HG03196 (cell line): ENCODE measurements at regions not wholly inside any gene's neighbourhood (a gene's known extent, or its start where the extent isn't known, plus 50 kb on each side); places are given as distances from the start of the nearest gene placed in this dataset.

Experiments used
- ATAC-seq: cut with Tn5 transposase; IDR thresholded peaks from one replicate; pipeline ENCODE4 v1.9.1; 2021; ENCODE audit not compliant: unreplicated experiment

DNA sequence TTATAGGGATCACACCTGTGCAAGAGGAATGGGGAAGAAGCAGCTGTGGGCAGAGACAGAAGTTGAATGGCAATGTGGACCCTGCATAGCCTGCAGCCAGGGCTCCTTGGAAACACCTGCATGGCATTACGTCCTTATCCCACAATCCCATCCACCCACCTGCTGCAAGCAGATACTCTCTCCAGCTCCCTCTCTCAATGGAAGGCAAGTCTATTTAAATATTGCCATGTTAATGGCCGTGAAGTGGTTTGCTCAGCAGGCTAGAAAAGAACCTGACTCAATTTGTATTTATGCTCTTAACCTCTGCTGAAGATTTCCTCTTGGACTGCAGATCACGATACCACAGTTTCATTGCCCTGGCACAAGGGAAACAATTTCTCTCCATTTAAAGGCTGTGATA lies 417.0 kb downstream of the TYW1 start:
- no peak for ATAC-seq

DNA sequence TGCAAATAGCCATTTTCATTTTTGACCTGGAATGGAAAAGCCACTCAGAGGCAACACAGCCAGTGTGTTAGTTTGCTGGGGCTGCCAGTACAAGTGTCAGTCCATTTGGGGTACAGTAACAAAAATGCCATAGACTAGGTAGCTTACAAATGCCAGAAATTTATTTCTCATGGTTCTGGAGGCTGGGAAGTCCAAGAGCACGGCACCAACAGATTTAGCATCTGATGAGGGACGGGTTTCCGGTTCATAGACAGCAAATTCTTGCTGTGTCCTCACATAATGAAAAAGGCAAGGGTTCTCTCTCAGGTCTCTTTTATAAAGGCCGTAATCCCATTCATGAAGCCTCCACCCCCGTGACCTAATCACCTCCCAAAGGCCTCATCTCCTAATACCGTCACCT lies 418.2 kb downstream of the TYW1 start:
- ATAC-seq: no peak

DNA sequence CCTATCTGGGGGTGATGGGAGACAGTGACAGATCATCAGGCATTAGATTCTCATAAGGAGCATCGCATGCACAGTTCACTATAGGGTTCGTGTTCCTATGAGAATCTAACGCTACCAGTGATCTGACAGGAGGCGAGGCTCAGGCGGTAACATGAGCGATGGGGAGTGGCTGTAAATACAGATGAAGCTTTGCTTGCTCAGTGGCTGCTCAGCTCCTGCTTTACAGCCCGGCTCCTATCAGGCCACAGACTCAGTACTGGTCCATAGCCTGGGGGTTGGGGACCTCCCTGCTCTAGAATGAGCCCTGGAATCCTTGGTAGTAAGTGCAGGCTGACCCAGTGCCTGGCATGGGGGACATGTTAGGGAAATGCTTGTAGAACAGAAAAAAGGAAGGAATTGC lies 426.0 kb downstream of the TYW1 start:
- no peak for ATAC-seq

DNA sequence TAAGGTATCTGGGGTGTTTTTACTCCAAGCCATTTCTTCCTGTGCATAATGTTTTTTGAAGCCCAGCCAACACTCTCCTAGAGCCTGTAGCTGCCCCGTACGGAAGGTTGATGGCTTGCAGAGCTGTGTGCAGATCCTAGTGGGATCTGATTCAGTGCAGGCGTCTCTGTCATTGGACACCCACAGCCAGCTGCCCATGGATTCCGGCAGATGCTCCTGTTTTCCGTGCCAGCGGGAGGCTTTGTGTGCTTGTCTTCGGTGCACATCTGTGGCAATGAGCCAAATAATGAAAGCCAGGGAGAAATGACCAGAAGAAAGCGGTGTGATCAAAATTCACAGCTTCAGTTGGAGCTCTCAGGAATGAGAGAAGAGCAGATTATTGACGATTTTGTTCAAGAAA lies 426.4 kb downstream of the TYW1 start:
- ATAC-seq: no peak

DNA sequence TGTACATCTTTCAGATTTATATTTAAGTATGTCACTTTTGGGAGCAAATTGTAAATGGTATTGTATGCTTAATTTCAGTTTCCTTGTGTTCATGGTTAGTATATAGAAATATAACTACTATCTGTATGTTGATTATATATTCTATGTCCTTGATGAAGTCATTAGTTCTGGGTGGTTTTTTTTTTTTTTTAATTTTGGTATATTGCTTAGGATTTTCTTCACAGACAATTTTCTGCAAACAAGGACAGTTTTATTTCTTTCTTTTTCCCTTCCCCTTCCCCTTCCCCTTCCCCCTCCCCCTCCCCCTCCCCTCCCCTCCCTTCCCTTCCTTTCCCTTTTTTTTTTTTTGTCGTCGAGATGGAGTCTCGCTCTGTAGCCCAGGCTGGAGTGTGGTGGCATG lies 430.0 kb downstream of the TYW1 start:
- no peak for ATAC-seq

DNA sequence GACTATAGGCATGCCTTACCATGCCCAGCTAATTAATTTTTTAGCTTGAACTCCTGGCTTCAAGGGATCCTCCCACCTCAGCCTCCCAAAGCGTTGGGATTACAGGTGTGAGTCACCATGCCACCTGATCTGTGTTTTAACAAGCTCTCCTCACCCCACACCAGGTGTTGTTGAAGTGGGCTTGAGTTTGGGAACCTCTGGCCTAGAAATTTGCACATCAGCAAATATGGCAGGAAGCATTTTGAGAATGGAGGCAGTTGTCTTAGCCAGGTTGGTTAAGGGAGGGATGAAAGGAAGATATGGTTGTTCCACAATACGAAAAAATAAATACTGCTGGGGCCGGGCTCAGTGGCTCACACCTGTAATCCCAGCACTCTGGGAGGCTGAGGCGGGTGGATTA lies 433.1 kb downstream of the TYW1 start:
- no peak for ATAC-seq

DNA sequence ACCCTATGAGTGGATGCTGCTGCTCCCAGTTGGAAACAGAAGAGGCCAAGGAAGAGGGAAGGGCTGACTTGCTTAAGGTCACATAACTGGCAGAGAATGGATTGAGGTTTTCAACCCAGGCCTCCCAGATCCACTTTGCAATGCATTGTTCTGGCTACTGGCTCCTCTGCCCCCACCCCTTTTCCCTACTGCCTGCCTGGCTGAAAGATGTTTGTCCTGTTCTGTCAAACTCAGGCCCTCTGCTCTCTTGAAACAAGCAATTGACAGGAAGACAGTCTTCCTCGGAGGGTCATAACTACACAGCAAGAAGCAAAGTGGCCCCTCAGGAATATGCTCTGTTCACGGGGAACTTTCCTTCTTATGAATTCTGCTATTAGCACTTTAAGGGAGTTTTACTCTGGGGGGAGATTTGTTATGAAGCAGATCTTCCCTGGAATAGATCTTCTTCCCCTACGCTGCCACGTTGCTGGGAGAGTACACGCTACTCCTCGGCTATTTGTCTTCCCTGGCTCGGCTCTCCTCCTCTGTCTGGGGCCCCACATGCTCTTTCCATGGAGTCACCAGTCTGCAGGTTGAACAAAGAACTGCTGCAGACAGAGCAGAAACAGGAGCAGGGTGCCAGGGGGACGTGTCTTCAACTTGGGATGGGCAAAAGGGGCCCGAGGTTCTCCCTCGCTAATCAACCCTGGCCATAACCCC lies 436.1 kb downstream of the TYW1 start:
- no peak for ATAC-seq

DNA sequence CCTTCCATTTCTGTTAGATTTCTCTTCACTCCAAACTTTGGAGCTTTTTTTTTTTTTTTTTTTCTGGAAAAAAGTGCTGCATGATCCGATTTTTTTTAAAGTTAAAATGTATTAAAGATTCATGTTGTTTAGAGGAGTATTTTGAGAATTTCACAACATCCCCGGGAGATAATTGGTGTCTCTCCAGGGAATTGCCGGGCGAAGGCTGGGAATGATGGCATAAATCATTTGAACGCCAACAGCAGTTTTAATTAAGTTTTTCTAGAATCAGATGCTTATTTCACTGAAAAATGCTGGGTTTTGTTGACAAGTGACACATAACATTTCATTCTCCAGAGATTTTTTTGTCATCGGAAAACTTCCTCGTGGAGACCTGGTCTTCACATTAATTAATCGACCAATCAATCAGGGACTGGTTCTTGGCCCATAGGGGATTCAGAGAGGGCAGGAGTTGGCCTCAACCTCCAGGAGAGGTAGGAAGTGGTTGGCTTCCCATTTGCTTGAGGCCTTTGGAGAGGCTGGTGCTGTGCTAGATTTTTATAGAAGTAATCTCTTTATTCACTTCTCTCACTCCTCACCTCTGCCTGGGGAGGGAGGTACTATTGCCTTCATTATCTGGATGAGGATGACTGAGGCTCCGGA lies 439.4 kb downstream of the TYW1 start:
- no peak for ATAC-seq

DNA sequence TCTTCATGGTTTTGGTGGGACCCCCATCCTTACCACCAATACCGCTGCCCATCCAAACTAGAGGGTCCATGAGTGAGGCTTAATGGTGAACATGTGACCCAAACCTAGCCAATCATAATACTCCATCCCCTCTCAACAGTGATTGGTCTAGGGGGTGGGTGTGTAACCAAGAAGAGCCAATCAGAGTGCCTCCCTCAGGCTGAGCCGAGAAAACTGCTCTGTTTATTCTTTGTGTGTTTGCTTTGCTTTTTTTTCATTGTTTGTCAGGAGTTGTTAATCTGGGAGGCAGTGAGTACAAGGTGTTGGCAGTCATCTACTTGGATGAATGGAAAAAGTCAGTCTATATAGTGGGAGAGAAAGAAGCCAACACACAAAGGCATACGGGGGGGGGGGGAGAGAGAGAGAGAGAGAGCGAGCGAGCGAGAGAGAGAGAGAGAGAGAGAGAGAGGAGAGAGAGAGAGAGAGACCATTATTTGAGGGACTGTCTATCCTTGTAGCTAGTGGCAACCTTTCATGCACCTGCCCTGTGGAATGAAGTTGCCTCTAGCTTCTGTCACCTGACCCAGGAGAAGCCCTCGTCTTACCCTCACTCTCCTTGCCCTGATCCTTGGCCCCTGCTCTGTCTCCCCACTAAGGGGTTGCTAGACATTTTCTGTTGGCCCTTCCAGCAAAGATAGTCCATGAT lies 441.7 kb downstream of the TYW1 start:
- ATAC-seq: no peak

DNA sequence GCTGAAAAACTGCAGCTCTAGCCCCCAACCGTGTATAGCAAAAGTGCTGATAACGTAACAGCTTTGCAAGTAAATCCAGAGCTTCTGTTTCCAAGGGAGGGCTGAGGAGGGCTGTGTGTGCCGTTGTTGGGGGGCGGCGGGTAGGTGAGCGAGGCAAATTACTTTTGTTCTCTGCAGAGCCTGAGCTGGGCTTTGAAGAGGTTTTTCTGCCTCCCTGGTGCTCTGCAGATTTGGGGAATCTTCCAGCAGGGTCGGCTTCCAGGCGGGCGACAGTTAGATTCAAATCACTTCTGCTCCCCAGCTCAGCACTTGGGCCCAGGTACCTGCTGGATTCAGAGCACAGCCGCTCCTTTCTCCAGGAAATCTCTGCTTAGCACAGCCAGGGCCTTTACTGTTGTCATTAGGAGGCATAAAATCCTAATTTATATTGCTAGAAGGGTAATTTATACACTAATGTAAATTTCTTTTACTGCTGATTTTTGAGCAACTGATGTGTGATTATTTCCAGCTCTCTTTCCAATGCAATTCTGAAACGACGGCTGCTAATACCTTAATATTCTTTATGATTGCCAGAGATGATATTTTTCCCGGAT lies 442.4 kb downstream of the TYW1 start:
- ATAC-seq: no peak

DNA sequence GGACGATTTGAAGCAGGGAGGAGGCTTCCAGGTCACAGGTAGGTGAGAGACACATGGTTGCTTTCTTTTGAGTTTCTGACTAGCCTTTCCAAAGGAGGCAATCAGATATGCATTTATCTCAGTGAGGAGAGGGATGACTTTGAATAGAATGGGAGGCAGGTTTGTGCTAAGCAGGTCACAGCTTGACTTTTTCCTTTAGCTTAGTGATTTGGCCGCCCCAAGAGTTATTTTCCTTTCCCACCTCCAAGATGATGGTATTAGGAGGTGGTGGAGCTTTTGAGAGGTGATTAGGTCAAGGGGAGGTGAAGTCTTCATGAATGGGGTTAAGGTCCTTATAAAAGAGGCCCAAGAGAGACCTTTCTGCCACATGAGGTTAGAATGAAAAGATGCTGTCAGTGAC lies 443.7 kb downstream of the TYW1 start:
- no peak for ATAC-seq

DNA sequence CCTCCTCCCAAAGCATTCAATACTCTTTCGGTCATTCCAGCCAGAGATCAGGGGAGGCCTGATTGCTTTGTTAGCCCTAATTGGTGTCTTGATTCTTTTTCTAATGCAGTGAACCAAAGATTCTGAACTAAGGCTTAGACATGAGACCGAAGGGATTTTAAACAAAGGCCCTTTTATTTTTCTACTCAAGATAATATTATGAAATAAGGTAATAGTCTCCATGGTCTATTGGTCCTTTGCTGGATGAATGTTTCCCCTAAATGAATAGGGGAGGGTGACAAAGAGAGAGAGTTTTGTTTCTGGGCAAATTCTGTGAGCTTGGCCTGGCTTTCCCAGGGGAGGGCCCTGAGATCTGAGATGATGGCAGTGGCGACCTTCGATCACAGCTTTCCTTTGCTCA lies 449.1 kb downstream of the TYW1 start:
- no peak for ATAC-seq

DNA sequence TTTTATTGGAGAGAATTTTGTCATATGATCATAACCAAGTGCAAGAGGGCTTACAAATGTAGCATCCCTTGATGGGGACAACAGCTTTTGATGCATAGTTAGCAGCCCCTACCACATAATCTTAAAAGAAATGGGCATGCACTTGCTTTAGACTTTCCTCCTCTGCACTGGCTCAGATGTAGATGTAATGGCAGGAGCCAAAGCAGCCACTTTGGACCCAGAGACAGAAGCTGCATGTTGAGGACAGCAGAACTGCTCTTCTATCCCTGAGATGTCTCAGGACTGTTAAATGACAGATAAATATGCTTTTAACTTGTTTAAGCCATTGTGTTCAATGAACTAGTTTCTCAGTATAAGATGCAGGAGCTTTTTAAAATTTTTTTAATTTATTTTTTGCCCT lies 450.7 kb downstream of the TYW1 start:
- no peak for ATAC-seq

DNA sequence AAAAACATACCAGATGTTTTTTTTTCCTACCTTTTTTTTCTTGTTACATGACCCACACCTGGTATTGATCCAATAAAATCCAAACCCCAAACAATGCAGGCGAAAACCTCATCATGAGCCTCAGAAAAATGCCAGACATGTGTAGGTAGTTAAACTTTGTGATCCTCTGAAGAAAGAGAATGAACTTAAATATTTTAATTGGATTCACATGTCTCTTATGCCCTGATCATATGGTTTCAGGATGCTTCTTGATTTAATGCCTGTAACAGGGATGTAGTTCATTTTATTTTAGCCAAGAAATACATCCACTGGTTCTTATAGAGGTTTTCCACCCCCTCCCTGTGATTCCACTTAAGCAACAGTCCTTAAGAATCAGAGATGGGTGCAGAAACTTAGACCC lies 451.6 kb downstream of the TYW1 start:
- ATAC-seq: no peak

DNA sequence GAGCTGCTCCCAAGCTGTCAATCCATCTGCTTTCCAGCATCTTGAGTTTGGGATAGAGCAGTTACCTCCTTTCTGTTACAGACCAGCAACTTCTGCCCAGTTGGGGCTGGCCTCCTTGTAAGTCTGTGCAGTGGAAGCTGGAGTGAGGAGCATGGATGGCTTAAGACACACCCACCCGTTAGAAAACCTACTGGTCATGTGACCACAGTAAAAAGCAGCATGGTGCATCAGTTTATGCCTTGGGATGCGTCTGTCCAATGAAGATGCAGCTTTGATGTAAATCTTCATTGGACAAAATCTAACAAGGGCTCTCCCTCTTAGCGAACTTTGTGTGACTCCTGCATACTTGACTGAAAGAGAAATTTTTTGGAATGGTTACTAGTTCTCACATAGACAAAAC lies 453.5 kb downstream of the TYW1 start:
- ATAC-seq: no peak

DNA sequence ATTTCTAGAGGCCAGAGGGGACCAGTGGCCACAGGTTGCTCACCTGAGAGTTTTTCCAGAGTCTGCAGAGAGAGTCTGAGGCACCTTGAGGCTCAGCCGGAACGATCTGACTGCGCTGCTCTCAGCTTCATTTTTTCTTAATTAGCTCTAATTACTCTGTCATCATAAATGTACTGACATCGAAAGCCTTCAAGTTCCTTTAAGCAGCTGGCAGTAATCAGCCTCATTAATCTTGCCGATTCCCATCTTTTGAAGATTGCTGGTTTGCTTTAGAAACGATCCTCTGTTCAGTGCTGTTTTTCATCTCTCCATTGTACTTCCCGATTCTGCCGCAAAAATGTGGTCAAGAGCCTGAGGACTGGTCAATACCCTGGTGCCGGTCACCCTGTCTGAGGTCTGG lies 454.7 kb downstream of the TYW1 start:
- no peak for ATAC-seq

DNA sequence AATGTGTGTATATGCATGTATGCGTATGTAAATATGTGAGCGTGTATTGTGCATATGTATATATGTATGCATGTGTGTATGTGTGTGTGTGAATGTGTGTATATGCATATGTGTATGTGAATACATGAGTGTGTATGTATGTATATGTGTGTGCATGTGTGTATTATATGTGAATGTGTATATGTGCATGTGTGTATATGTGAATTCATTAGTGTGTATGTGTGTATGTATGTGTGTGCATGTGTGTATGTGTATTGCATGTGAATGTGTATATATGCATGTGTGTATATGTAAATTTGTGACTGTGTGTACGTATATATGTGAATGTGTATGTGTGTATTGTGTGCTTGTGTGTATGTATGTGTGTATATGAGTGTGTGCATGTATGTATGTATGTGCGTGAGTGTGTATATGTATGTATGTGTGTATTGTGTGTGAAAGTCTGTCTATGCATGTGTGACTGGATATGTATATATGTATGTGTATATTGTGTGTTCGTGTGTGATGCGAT lies 455.9 kb downstream of the TYW1 start:
- ATAC-seq: no peak

DNA sequence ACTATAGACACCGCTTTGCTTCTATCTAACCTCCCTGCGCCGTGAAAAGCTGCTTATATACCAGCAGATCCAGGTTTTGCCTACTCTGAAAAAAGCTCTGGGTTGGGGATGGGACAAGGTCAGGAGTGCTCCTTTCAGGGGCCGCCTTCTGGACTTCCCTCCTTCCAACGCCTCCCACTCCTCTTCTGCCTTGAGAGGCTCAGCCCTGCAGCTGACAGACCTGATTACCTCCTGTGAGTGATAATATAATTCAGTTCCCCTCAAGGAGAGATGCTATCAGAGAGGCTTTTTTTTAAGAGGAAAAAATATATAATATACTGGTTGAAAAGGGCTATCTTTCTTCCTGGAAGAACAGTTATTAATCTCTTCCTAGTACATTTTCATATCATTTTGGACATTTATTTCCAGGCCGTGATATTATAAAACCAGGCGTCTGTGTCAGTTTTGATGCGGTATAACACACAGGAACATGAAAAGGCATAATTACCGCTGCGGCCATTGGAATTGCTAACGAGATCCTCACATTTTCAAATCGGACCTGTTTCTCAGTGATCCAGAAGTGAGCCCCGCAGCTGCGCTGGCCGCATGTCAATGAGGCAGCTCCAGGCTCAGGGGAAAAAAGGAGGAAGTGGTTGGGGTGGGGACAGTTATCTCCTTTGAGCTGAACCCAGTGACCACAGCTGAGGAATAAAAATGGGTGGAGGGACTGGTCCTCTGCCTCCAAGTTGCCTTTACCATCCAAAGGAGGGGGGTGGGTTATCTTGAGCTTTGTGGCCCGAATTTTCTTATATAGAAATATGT lies 457.1 kb downstream of the TYW1 start:
- ATAC-seq: no peak

DNA sequence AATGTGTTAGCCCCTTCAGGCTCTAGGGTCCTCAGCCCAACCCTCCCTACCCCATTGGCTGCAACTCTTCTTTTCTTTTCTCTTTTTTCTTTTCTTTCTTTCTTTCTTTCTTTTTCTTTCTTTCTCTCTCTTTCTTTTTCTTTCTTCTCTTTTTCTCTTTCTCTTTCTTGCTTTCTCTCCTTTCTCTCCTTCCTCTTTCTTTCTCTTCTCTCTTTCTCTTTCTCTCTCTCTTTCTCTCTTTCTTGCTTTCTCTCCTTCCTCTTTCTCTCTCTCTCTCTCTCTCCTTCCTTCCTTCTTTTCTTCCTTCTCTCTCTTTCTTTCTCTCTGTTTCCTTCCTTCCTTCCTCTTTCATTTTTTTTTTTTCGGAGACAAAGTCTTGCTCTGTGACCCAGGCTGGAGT lies 458.9 kb downstream of the TYW1 start:
- no peak for ATAC-seq

DNA sequence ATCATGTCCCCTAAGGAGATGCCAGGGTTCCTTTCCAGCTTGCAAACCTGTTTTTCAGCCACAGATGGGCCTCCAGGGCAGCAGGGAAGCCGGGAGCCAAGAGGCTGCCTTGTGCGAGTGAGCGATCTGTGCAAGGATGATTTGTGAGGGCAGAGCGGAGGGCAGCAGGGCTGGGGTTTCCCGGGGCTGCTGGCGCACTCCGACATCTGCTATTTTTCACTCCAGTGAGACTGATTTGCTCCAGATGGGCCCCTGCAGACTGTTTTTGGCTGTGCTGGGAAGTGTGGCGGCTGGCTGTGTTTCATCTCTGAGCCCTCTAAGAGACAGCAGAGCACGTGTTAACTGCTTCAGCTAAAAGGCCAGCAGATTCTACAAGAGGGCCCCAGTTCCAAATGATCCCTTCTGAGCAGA lies 466.2 kb downstream of the TYW1 start:
- ATAC-seq: no peak

DNA sequence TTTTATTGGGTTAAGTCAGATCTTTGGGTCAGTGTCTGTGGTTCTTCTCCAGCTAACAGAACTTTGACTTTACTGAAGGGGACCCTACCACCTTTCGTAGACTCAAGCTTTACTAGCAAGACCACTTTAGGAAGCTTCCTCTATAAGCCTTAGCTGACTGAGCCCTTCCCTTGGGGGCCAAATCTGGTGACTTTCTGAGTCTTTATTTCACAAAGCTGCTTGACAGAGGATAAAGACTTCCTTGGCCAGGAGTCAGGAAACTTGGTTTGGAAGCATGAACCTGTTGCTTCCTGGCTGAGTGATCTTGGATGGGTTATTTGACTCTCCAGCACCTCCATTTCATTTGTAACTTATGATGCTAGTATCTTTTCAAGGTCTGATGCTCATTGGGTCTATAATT lies 466.7 kb downstream of the TYW1 start:
- ATAC-seq: no peak
